GM23248 (cell line): ENCODE measurements at regions not wholly inside any gene's neighbourhood (a gene's known extent, or its start where the extent isn't known, plus 50 kb on each side); places are given as distances from the start of the nearest gene placed in this dataset.

Source experiments
- DNase-seq: peaks from one replicate; pipeline ENCODE4 v3.0.0-alpha.2; 2015
- H2AFZ ChIP-seq: fragments of 200-600 bp; sonication (generic); 2 replicates; pipeline ENCODE4 v1.6.1; 2016; ENCODE audit warnings: antibody characterized with exemption
- H3F3A ChIP-seq: fragments of 200-600 bp; sonication (generic); 2 replicates; pipeline ENCODE4 v1.6.1; 2016; ENCODE audit warnings: mild to moderate bottlenecking, antibody characterized with exemption, mixed run types; ENCODE audit not compliant: insufficient read depth
- H3K27ac ChIP-seq: fragments of 200-600 bp; sonication (generic); 2 replicates; pipeline ENCODE4 v1.5.1; 2016; ENCODE audit warnings: mild to moderate bottlenecking
- H3K27me3 ChIP-seq: fragments of 200-600 bp; sonication (generic); replicated peaks from 2 replicates; pipeline ENCODE4 v1.6.1; 2016; ENCODE audit warnings: mild to moderate bottlenecking; ENCODE audit not compliant: insufficient read depth
- H3K36me3 ChIP-seq: fragments of 200-600 bp; sonication (generic); 2 replicates; pipeline ENCODE4 v1.6.1; 2016; ENCODE audit warnings: low read depth, mild to moderate bottlenecking
- H3K4me1 ChIP-seq: fragments of 200-600 bp; sonication (generic); 2 replicates; pipeline ENCODE4 v1.6.1; 2016; ENCODE audit warnings: mild to moderate bottlenecking; ENCODE audit not compliant: insufficient read depth
- H3K4me2 ChIP-seq: fragments of 200-600 bp; sonication (generic); one replicate; pipeline ENCODE4 v1.6.1; 2016; ENCODE audit warnings: mild to moderate bottlenecking; ENCODE audit not compliant: unreplicated experiment
- H3K4me3 ChIP-seq: fragments of 200-600 bp; sonication (generic); 2 replicates; pipeline ENCODE4 v1.5.1; 2016; ENCODE audit warnings: mild to moderate bottlenecking
- H3K79me2 ChIP-seq: fragments of 200-600 bp; sonication (generic); 2 replicates; pipeline ENCODE4 v1.6.1; 2016; ENCODE audit warnings: mild to moderate bottlenecking; ENCODE audit not compliant: insufficient read depth
- H3K9ac ChIP-seq: fragments of 200-600 bp; sonication (generic); 2 replicates; pipeline ENCODE4 v1.6.1; 2016; ENCODE audit warnings: mild to moderate bottlenecking
- H3K9me2 ChIP-seq: fragments of 200-600 bp; sonication (generic); 2 replicates; pipeline ENCODE4 v1.6.1; 2016; ENCODE audit warnings: mixed run types, mild to moderate bottlenecking, moderate library complexity; ENCODE audit not compliant: insufficient read depth
- H3K9me3 ChIP-seq: fragments of 200-600 bp; sonication (generic); one replicate; pipeline ENCODE4 v1.6.1; 2017; ENCODE audit warnings: low read depth
- H4K20me1 ChIP-seq: fragments of 200-600 bp; sonication (generic); 2 replicates; pipeline ENCODE4 v1.6.0; 2016; ENCODE audit not compliant: insufficient read depth
- EZH2 ChIP-seq: fragments of 200-600 bp; sonication (generic); IDR thresholded peaks from 2 replicates; pipeline ENCODE4 v1.6.1; 2018; ENCODE audit warnings: antibody characterized with exemption, mild to moderate bottlenecking; ENCODE audit not compliant: insufficient read depth, poor library complexity, severe bottlenecking
- EZH2phosphoT487 ChIP-seq: fragments of 200-600 bp; sonication (generic); IDR thresholded peaks from 2 replicates; pipeline ENCODE4 v1.6.1; 2018; ENCODE audit warnings: antibody characterized with exemption, moderate library complexity, mild to moderate bottlenecking, low read depth; ENCODE audit not compliant: insufficient read depth
- WGBS, 2 experiments: methylation state at CpG; one replicate each; pipeline ENCODE4 v1.1.6; 2015 to 2017; ENCODE audit warnings: low lambda C conversion rate in 2 of 2, low coverage in 1 of 2; ENCODE audit errors: missing lambda C conversion rate in 2 of 2; 5-methylcytosine and 5-hydroxymethylcytosine counted together
- in situ Hi-C: fragments of 300-500 bp; cut with MboI; formaldehyde crosslinking; loops from 2 replicates; pipeline ENCODE4 v1.15.0; 2020

DNA sequence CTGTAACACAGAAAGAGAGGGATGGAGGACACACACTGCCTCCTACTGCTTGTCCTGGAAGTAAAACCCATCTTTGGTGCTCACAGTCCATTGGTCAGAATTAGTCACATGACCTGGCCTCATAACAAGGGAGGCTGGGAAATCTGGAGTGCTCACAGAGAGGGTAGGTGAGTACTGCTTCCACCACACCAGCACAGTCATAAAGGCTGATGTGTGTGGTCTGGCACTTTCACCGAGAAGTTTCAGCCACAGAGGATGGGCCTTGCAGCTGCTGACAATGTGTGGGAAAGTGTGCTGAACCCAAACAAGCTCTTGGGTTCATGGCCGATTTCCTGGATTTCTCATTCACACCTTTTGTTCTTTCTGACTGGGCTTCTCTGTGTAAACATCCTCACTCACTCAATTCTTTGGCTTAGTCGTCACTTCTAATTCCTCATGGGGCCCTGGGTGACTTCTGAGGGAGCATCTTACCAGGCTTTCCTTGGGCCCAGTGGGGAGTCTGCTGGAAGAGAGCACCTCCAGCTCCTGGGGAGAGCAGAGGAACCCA, 100.7 kb downstream of the ASB7 start:
- TF ChIP-seq EZH2phosphoT487 (no peak), EZH2 (no peak)
- H4K20me1 ChIP-seq, result no peaks in the 10 kb centered on the region
- DNase-seq, result peak; percentile 91
- in situ Hi-C loops, result no loop called here
- no peaks in the 10 kb centered on the region for H3K27me3 ChIP-seq
- peak overlapping the region; percentile 43 for H3K9ac ChIP-seq
- no peaks in the 10 kb centered on the region for H3K36me3 ChIP-seq
- no peaks in the 10 kb centered on the region for H3K9me3 ChIP-seq
- H3K79me2 ChIP-seq, result no peaks in the 10 kb centered on the region
- no peak overlapping the region for H3K4me2 ChIP-seq
- H3K4me3 ChIP-seq, result no peak overlapping the region
- peak overlapping the region; percentile 75 for H3K27ac ChIP-seq
- WGBS, 2 experiments, result 3 to 8% methylated on average over 3 of the region's 3 CpGs
- no peaks in the 10 kb centered on the region for H3K9me2 ChIP-seq
- 0 out of 2 replicates have a peak overlapping the region, but pooled peaks have one; percentile 3 for H2AFZ ChIP-seq
- H3F3A ChIP-seq, result peaks cover 20% of the 10 kb centered on the region
- H3K4me1 ChIP-seq, result peaks cover 22% of the 10 kb centered on the region

DNA sequence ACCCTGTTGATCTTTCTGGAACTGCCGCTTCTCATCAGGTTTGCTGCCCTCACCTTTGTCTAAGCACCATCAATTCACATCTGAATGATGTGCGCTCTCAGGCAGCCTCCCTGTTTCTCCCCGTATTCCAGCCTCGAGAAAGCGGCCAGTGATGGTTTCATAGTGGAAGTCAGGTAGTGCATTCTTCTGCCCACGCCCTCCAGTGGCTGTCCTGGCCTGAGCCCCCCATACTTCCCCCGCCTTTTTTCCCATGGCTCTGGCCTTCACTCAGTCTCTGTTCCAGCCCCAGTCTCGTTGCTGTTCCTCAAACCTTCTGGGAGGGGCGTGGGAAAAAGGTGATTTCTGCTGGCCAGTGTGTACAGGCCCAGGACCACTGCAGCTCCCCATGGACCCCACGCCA, 101.3 kb downstream of the ASB7 start:
- no peaks in the 10 kb centered on the region for H4K20me1 ChIP-seq
- H3K79me2 ChIP-seq, result no peaks in the 10 kb centered on the region
- no peaks in the 10 kb centered on the region for H3K9me3 ChIP-seq
- H3K27ac ChIP-seq, result peak overlapping the region; percentile 75
- no peak overlapping the region for H2AFZ ChIP-seq
- peaks cover 22% of the 10 kb centered on the region for H3K4me1 ChIP-seq
- H3K27me3 ChIP-seq, result no peaks in the 10 kb centered on the region
- no peaks in the 10 kb centered on the region for H3K9me2 ChIP-seq
- H3K36me3 ChIP-seq, result no peaks in the 10 kb centered on the region
- in situ Hi-C loops, result no loop called here
- 91 to 95% methylated on average over 10 of the region's 10 CpGs for WGBS, 2 experiments
- no peak overlapping the region for H3K4me2 ChIP-seq
- peaks cover 20% of the 10 kb centered on the region for H3F3A ChIP-seq
- peak overlapping the region; percentile 43 for H3K9ac ChIP-seq
- no peak overlapping the region for H3K4me3 ChIP-seq
- no peak for TF ChIP-seq EZH2phosphoT487
- no peak for TF ChIP-seq EZH2
- no peak for DNase-seq

DNA sequence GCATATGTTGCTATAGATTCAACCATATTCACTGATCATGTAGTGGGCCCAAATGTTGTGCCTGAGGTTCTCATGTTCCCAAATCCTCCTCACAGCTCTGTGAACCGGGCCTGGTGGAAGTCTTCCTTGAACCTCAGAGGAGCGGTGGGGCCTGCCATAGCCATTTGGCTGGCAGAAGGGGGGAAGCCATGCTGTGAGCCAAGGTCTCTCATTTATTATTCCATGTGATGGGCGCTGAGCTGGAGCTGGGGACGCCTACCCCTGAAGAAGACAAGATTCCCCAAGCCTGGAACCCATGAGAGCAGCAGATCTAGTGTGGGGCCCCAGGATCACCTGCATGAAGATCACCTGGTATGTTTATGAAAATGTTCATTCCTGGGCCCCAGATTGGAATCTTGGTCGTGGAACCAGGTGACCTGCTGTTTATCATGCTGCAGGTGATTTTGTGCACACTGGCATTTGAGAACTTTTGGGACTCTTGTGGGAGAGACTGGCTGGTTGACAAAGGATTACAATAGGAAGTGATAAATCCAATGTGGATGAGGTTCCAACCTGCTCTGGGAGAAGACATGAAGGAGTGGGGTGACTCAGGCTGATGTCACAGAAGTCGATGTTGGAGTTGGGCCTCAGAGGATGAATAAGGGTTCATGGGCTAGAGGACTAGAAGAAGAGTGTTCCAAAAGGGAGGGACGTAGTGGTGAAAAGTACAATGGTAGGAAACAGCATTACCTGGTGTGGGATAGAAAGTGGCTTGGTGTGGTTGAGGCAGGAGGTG, 102.1 kb downstream of the ASB7 start:
- Histone ChIP-seq H3K27ac (peak overlapping the region; percentile 50), H2AFZ (no peak overlapping the region), H3K27me3 (no peaks in the 10 kb centered on the region), H3K79me2 (no peaks in the 10 kb centered on the region), H3K9me2 (no peaks in the 10 kb centered on the region), H3K9me3 (no peaks in the 10 kb centered on the region), H3K9ac (no peak overlapping the region), H3K4me1 (peaks cover 22% of the 10 kb centered on the region), H3K4me3 (no peak overlapping the region), H4K20me1 (no peaks in the 10 kb centered on the region), H3K36me3 (no peaks in the 10 kb centered on the region), H3K4me2 (no peak overlapping the region), H3F3A (peaks cover 20% of the 10 kb centered on the region)
- no peak for TF ChIP-seq EZH2
- TF ChIP-seq EZH2phosphoT487, result no peak
- 58 to 61% methylated on average over 7 of the region's 7 CpGs for WGBS, 2 experiments
- peak; percentile 97 for DNase-seq
- in situ Hi-C loops, result no loop called here

DNA sequence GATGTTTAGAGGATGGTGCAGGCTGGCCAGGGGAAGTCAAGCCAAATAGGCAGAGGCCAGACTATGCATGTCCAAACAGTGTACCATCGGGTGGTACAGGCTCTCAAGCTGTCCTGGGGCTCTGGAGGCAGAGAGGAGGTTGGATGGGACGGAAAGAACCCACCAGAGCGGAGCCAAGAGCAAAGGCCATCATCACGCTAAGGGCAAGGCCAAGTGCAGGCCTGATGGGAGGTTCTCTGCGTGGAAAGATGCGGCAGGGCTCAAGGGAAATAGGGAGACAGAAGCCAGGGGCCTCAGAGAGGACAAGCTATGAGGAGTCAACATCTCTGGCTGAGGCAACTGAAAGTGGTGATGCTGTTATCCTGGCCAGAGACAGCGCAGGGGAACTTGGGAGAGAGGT, 102.7 kb downstream of the ASB7 start:
- no peaks in the 10 kb centered on the region for H4K20me1 ChIP-seq
- no peak overlapping the region for H3K4me3 ChIP-seq
- H3K9me2 ChIP-seq, result no peaks in the 10 kb centered on the region
- no peak for TF ChIP-seq EZH2phosphoT487
- no peak for TF ChIP-seq EZH2
- no peak for DNase-seq
- H3F3A ChIP-seq, result peaks cover 20% of the 10 kb centered on the region
- in situ Hi-C loops, result no loop called here
- no peak overlapping the region for H3K4me2 ChIP-seq
- H3K36me3 ChIP-seq, result no peaks in the 10 kb centered on the region
- WGBS, 2 experiments, result 95% methylated on average over 7 of the region's 7 CpGs
- H2AFZ ChIP-seq, result no peak overlapping the region
- no peaks in the 10 kb centered on the region for H3K79me2 ChIP-seq
- peak overlapping the region; percentile 50 for H3K27ac ChIP-seq
- no peaks in the 10 kb centered on the region for H3K9me3 ChIP-seq
- H3K27me3 ChIP-seq, result no peaks in the 10 kb centered on the region
- H3K4me1 ChIP-seq, result peaks cover 22% of the 10 kb centered on the region
- no peak overlapping the region for H3K9ac ChIP-seq
